GM10266 (cell line): ENCODE measurements at regions not wholly inside any gene's neighbourhood (a gene's known extent, or its start where the extent isn't known, plus 50 kb on each side); places are given as distances from the start of the nearest gene placed in this dataset.
"Not testable (repeated sequence)": the region's sequence is repeated elsewhere in the genome, so short reads cannot be mapped to it uniquely, and the experiment has no call there.

Source experiments
- DNase-seq: peaks from one replicate; pipeline ENCODE4 v3.0.0; 2012; ENCODE audit errors: extremely low spot score
- CTCF ChIP-seq: IDR thresholded peaks from 2 replicates; pipeline ENCODE4 v1.5.1; 2012; ENCODE audit warnings: mild to moderate bottlenecking, low read depth; ENCODE audit not compliant: control insufficient read depth, insufficient read depth; ENCODE audit errors: missing control alignments

GRCh38 chr2:8438996-8439395, 242.9 kb upstream of the ID2 start:
- DNase-seq, result no peak
- TF ChIP-seq CTCF, result no peak

DNA sequence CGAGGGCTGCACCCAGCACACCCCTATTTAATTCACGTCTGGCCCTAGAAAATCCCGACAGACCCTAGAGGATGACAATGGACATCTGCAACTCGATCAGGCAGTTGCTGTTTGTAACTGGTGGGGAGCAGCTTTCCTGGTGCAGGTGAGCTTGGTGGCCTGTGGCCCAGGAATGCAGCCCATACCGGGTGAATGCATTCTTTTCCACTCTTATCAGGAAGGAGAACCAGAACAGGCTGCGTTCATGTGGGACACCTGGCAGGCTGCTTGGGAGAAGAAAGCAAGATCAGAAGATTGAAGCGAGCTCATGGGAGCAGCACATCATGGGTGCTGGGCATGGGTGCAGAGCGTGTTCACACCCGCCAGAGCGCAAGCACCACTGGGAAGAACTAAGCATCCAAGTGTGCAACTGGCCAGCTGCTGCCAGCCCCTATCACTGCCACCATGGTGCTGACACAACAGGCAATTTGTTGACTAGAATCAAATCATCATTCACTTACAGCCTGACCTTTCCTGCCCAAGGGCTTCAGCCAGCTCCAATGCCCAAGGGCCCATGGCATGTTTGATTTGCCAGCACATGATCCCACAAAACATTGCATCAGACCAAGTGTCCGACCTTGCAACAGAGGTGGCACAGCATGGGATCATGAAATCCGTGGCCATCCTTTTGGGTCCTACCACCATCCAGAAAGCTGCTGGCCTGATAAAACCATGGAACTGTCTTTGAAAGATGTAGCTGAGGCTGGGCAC, 241.7 kb upstream of the ID2 start:
- no peak for TF ChIP-seq CTCF

GRCh38 chr2:8441371-8441770, 240.5 kb upstream of the ID2 start:
- no peak for TF ChIP-seq CTCF
- no peak for DNase-seq

More for the DNA sequence above, 241.7 kb upstream of the ID2 start:
- no peak for DNase-seq

GRCh38 chr2:8441986-8442385, 239.9 kb upstream of the ID2 start:
- DNase-seq, result no peak

DNA sequence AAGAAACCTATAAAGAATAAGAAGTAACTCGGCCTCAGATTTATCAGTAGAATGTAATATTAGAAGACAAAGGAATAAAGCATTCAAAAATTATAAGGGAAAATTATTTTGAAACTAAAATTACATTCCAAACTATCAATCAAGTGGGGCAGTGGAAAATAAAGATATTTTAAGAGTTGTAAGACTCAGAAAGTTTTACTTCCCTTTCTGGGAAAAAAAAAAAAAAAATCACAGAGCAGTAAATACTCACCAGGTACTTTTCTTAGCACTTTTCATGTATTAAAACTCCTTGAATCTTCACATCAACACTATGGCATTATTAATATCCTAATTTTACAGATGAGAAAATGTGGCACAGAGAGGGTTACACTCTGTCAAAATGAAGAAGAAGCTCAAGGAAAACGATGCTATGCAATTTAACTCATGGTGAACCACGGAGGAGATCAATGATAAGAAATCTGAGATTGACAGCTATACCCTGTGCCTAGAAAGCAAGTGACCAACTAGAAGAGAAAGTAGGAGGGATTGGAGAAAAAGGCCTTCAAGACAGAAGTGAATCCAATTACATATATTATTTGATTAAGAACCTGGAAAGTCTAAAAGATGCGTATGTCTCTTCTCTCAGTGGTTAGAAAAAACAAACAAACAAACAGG, 238.9 kb upstream of the ID2 start:
- DNase-seq, result no peak
- no peak for TF ChIP-seq CTCF

More at GRCh38 chr2:8441986-8442385, 239.9 kb upstream of the ID2 start:
- TF ChIP-seq CTCF, result no peak

DNA sequence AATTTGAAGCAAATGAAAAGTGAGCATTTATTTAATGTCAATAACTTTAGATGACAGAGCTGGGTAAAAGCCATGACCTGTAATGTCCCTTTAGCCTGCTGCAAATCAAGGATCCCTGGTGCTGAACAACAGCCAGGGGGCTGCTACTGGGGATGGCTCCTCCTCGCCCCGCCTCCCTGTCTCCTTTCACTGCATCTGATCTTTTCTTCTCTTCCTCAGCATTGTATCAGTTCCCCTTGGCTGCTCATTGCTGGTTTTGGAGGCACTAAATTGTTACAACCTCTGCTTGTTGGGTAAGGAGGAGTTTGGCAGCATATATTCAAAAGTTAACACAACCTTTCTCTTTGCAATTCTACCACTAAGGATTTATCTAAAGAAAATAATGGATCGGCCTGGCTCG, 236.3 kb upstream of the ID2 start:
- no peak for TF ChIP-seq CTCF
- DNase-seq, result no peak

- not testable (repeated sequence) for DNase-seq
Measured at GRCh38 chr2:8446751-8447150, 235.1 kb upstream of the ID2 start.
